Dermis blood vessel endothelial cell (primary cell): ENCODE measurements at regions not wholly inside any gene's neighbourhood (a gene's known extent, or its start where the extent isn't known, plus 50 kb on each side); places are given as distances from the start of the nearest gene placed in this dataset.
"Not testable (repeated sequence)": the region's sequence is repeated elsewhere in the genome, so short reads cannot be mapped to it uniquely, and the experiment has no call there.

ENCODE experiments used
- DNase-seq: peaks from one replicate; pipeline ENCODE4 v3.0.0; 2010

GRCh38 chr15:29550834-29551465, 271.3 kb downstream of the TJP1 start:
- DNase-seq, result no peak

GRCh38 chr15:29548006-29548405, 274.3 kb downstream of the TJP1 start:
- no peak for DNase-seq

GRCh38 chr15:29544513-29545128, 275.0 kb upstream of the NSMCE3 start:
- DNase-seq, result no peak

- no peak for DNase-seq
Measured at GRCh38 chr15:29542994-29543393, 273.4 kb upstream of the NSMCE3 start.

- no peak for DNase-seq
Measured at GRCh38 chr15:29541309-29541708, 271.7 kb upstream of the NSMCE3 start.

- DNase-seq, result no peak
Measured at GRCh38 chr15:29540479-29540878, 270.9 kb upstream of the NSMCE3 start.

- DNase-seq, result no peak
Measured at GRCh38 chr15:29539736-29540135, 270.1 kb upstream of the NSMCE3 start.

GRCh38 chr15:29538044-29538443, 268.4 kb upstream of the NSMCE3 start:
- no peak for DNase-seq

GRCh38 chr15:29535952-29536351, 266.3 kb upstream of the NSMCE3 start:
- DNase-seq, result no peak

- no peak for DNase-seq
Measured at GRCh38 chr15:29534378-29534777, 264.8 kb upstream of the NSMCE3 start.

- DNase-seq, result peak; percentile 14
Measured at GRCh38 chr15:29533647-29534046, 264.0 kb upstream of the NSMCE3 start.

GRCh38 chr15:29532296-29532695, 262.7 kb upstream of the NSMCE3 start:
- no peak for DNase-seq

GRCh38 chr15:29530966-29531365, 261.3 kb upstream of the NSMCE3 start:
- DNase-seq, result no peak

GRCh38 chr15:29529043-29529442, 259.4 kb upstream of the NSMCE3 start:
- DNase-seq, result no peak

- no peak for DNase-seq
Measured at GRCh38 chr15:29528276-29528675, 258.7 kb upstream of the NSMCE3 start.

GRCh38 chr15:29526802-29527201, 257.2 kb upstream of the NSMCE3 start:
- no peak for DNase-seq

GRCh38 chr15:29522373-29523276, 253.0 kb upstream of the NSMCE3 start:
- DNase-seq, result no peak

- DNase-seq, result peak; percentile 37
Measured at GRCh38 chr15:29518442-29518841, 248.8 kb upstream of the NSMCE3 start.

GRCh38 chr15:29517829-29518228, 248.2 kb upstream of the NSMCE3 start:
- no peak for DNase-seq

GRCh38 chr15:29516929-29517328, 247.3 kb upstream of the NSMCE3 start:
- DNase-seq, result peak; percentile 7

- no peak for DNase-seq
Measured at GRCh38 chr15:29514926-29515325, 245.3 kb upstream of the NSMCE3 start.

- no peak for DNase-seq
Measured at GRCh38 chr15:29511663-29512062, 242.0 kb upstream of the NSMCE3 start.

GRCh38 chr15:29505535-29505934, 235.9 kb upstream of the NSMCE3 start:
- not testable (repeated sequence) for DNase-seq
